Fibroblast of skin of scalp (primary cell): ENCODE measurements at regions not wholly inside any gene's neighbourhood (a gene's known extent, or its start where the extent isn't known, plus 50 kb on each side); places are given as distances from the start of the nearest gene placed in this dataset.
"Not testable (repeated sequence)": the region's sequence is repeated elsewhere in the genome, so short reads cannot be mapped to it uniquely, and the experiment has no call there.

Experiments
- DNase-seq: peaks from one replicate; pipeline ENCODE4 v3.0.0-alpha.2; 2013

DNA sequence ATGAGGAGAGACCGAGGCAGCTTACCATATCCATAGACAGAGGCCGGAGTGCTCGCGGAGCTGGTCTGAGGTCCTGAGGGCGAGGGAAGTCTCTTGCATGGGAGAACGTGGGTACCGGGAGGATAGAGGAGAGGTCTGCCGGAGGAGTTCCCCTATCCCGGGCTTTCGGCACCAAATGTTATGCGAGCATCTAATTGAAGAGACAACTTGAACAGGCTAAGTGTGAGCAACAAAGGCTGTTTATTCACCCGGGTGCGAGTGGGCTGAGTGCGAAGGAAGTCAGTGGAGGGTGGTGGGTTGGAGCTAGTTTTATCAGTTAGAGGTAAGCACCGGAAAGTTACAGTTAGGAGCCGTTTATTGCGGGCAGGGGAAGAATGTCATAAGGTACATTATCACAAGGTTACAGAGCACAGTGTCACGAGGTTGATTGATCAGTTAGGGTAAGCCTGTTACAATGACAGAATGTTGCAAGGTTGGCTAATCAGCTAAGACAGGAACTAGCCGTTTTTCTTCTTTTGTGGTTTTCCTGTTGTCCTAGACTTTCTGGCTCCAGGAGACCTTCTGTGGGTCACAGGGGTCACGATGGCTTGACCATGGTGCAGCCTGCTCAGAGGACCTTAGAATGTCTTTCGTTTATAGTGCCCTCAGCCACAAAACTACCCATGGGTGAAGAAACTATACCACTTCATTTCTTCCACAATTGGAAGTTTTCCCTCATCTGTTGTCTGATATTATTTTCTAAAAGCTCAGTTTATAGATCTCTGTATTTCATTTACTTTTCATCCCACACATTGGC lies 746.0 kb upstream of the ADGRB3 start:
- no peak for DNase-seq

DNA sequence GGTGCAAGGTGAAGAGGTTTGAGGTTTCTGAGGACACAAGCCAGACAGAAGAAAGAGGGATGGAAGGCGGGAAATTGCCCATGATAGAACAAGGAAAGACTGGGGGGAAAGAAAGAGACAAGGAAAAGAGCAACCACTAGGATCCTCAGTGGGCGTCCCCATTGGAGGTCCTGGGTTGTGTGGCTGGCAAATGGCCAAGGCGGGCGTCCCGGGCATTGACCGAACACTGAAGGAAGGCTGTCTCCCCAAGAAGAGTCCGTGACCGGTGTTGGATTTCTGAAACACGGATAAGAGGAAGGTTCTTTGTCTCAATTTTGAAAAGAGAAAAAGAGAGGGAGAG lies 746.6 kb upstream of the ADGRB3 start:
- no peak for DNase-seq

DNA sequence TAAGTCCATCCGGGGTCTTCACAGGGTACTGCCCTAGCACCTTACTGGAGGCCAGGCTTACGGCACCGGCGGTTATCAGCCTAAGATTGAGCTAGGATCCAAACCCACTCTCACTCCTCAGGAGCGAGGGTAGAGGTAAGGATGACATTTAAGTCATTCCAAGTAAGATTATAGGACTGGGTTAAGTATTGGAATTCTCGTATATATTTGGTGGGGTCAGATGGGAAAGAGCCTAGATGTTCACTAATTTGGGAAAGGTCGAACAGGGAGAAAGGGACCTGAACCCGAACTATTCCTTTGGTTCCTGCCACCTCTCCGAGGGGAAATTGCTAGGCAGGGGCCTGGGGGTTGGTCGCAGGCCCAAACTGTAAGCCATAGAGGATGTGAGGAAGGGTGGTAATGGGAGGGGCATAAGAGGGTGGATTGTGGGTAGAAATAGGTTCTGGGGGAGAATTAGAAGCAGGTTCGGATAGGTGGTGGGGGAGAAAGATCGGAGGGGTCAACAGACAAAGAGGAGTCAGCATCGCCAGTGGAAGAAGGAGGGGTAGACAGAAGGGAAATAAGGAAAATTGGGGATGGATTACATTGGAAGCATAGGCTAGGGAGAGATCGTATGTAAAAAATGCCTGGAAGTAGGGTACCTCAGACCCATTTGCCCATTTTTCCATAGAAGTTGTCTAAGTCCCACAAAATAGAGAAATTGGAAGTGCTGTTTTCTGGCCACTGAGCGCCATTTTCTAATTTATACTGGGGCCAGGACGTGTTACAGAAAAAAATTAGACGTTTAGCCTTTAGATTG lies 747.1 kb upstream of the ADGRB3 start:
- DNase-seq = no peak

DNA sequence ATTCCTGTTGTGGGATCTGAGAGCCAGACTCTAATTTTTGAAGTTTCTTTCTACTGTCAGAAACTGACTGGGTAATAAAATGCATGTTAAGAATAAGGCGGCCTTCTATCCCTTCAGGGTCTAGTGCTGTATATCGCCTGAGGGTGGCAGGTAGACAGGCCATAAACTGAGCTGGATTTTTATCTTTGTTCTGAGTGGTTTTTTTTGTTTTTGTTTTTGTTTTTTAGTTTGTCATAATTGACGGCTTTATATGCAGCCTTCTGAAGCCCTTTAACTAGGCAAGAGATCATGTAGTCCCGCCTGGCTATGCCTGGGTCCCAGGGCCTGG lies 747.7 kb upstream of the ADGRB3 start:
- no peak for DNase-seq

DNA sequence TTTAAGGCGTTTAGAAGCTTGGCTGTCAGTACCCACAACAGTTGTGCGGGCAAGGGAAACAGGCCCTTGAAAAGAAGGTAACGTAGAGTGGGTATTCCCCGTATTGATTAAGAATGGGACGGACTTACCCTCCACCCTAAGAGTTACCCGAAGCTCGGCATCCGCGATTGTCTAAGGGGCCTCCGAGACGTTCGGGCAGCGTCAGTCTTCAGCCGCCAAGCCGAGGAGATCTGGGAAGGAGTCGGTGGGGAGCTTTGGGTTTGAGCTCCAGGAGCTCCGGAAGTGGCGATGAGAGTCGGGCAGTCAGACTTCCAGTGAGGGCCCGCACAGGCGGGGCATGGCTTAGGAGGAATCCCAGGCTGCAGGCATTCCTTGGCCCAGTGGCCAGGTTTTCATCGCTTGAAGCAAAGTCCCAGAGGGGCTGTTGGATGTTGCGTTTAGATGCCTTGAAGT lies 748.2 kb upstream of the ADGRB3 start:
- DNase-seq = no peak

DNA sequence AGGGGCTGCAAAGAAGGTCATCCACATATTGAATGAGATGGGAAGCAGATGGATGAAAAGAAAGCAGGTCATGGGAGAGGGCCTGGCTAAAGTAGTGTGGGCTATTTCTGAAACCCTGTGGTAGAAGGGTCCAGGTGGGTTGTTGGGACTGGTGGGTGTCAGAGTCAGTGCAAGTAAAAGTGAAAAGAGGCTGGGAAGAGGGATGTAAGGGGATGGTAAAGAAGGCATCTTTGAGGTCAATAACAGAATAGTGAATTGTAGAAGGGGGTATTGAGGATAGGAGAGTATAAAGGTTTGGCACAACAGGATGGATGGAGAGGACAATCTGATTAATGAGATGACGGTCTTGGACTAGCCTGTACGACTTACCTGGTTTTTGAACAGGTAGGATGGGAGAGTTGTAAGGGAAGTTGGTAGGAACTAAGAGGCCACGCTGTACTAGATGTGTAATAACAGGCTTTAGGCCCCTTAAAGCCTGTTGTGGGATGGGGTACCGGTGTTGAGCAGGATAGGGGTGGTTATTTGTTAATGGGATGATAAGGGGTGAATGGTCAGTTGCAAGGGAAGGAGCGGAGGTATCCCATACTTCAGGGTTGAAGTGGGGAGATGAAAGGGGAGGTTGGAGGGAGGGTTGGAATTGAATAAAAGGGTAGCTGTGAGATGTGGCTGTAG lies 748.9 kb upstream of the ADGRB3 start:
- no peak for DNase-seq

DNA sequence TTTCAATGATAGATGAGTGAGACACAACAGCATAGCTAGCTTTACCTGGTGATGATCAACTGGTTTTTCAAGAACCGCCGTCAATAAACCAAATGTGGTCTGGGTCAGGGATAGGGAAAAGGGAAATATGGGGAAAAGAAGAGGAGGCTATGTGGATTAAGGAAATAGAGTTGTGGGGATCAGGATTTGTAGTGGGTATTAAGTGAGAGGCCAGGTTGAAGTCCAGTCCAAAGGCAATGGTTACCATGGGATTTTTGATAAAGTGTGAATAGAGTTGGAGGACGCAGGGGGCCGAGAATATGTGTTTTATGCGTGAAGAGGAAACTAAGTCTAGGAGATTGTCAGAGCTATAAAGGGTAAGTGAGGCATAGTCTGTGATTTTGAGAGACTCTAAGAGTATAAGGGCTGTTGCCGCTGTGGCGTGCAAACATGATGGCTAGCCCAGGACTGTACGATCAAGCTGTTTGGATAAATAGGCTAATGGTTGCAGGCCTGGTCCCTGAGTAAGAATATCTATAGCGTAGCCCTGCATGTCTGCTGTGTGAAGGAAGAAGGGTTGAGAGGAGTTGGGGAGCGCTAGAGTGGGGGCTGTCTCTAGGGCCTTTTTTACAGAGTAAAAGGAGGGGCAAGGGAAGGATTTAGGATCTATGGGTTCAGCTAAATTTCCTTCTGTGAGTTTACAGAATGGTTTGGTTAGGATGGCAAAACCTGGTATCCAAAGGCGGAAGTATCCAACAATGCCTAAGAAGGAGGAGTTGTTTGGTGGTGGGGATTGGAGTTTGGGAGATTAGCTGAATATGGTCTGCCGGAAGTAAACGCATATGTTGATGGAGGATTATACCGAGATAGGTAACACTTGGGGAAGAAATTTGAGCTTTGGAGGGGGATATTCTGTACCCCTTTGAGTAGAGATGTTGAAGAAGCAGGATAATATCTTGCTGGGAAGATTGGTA lies 749.7 kb upstream of the ADGRB3 start:
- DNase-seq = no peak

DNA sequence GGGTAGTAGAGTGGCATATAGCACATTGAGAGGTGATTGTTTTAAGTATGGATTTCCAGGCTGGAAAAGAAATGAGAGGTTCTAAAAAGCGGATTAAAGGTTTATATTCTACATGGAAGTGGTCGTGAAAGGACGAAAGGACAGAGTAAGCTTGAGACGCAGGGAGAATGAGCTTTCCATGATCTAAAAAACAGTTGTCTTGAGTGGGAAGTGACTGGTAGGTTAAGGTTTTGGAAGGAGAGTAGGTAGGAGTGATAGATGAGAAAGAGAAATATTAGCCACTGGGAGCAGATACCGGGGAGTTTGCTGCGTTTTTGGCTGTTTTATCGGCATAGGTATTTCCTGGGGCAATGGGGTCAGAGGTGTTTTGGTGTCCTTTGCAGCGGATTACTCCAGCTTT lies 750.6 kb upstream of the ADGRB3 start:
- DNase-seq = no peak

DNA sequence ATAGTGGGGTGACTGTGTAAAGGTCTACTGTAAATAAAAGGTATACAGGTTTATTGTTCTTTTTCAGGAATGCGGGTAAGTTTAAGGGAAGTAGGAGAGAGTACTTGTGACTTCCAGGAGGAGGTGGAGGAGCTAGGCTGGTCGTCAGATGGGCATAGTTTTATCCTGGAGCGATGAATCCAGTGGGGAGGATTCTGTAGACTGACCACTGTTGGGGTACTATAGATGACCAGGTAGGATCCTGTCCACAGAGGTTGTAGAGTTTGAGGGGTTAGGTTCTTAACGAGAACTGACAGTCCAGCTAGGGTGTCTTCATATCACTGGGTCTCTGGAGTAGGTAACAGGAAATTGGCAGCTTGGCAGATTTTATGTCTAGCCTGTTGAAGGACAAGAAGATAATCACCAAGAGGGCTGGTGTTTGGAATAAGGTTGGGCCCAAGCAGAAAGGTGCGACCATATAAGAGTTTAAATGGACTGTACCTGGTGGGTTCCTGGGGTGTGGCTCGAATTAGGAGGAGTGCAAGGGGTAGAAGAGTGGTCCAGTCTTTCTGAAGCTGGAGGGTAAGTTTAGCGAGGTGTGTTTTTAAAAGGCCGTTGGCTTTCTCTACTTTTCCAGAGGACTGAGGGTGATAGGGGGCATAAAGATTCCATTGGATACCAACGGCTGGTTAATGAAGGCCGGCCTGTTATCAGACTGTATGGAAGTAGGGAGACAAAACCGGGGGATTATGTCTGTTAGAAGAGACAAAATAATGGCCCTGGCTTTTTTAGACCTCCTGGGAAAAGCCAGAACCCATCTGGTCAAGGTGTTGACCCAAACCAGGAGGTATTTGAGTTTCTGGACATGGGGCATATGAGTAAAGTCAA lies 751.3 kb upstream of the ADGRB3 start:
- DNase-seq = no peak

DNA sequence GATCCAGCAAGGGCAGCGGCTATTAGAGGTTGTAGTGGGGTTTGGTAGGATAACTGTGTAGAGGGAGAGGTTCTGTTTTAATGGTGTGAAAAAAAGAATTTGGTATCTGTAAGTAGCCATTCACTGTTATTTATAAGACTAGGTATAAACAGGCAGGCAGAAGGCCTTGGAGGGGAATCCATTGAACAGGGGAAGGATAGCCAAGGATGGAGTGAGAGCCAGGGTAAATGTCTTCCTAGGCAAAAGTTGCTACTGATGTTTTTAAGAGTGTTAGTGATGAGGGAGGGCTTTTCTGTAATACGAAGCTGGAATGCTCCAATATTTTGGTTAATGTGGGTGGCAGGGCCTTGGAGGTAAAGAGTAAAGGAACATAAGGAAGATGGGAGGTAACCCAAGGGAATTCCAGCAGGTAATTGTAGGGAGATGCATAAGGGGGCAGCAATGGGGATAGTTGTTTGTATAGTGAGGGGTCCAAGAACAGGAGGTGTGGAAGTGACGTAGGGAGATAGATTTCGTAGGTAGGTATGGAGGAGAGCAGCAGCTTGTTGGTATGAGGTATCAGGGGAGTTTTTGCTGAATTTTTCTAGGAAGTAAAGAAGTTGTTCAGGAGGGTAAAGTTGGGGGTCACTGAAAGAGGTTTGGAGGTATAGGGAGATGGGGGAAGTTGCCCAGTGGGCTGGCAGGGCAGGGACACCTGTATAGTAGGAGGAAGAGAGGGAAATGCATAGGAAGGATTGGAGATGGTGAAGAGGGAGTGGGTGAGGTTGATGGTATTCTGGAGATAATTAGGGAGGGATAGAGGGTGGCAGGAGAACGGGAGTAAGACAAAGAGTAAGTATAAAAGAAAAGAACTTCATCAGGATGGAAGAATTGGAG lies 752.4 kb upstream of the ADGRB3 start:
- no peak for DNase-seq

DNA sequence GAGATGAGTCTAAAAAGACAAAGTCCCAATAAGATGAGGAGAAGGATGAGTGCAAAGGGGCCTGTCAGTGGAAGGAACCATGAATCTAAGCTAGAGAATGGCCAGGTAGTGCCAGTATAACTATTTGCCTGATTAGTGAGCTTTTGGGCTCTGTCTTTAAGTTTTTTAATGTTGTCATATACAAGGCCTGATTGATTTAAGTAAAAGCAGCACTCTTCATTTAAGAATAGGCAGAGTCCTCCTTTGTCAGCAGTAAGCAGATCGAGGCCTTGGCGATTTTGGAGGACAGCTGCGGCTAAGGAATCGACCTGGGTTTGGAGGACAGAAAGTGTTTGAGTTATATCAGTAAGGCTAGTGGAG lies 753.4 kb upstream of the ADGRB3 start:
- no peak for DNase-seq

DNA sequence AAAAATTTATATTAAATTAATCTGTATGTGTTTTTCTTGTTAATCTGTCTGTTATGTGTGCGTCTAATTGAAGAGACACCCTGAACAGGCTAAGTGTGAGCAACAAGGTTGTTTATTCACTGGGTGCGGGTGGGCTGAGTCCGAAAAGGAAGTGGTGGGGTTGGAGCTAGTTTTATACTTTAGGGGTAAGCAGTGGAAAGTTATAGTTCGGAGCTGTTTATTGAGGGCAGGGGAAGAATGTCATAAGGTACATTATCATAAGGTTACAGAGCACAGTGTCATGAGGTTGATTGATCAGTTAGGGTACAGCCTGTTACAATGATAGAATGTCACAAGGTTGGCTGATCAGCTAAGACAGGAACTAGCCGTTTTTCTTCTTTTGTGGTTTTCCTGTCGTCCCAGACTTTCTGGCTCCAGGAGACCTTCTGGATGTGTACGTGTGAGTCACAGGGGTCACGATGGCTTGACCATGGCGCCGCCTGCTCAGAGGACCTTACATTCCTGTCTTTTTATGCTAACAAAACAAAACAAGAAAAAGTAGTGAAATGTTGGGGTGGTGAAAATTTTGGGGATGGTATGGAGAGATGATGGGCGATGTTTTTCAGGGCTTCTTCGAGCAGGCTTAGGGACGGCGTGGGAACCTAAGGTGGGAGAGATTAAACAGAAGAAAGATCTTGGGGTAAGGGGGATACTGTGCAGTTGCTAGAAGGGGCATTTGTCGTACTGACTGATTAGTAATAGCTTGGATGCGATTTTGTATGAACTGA lies 754.0 kb upstream of the ADGRB3 start:
- no peak for DNase-seq

DNA sequence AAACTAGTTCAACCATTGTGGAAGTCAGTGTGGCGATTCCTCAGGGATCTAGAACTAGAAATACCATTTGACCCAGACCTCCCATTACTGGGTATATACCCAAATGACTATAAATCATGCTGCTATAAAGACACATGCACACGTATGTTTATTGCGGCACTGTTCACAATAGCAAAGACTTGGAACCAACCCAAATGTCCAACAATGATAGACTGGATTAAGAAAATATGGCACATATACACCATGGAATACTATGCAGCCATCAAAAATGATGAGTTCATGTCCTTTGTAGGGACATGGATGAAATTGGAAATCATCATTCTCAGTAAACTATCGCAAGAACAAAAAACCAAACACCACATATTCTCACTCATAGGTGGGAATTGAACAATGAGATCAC lies 754.7 kb upstream of the ADGRB3 start:
- not testable (repeated sequence) for DNase-seq

DNA sequence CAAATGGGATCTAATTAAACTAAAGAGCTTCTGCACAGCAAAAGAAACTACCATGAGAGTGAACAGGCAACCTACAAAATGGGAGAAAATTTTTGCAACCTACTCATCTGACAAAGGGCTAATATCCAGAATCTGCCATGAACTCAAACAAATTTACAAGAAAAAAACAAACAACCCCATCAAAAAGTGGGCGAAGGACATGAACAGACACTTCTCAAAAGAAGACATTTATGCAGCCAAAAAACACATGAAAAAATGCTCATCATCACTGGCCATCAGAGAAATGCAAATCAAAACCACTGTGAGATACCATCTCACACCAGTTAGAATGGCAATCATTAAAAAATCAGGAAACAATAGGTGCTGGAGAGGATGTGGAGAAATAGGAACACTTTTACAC lies 755.2 kb upstream of the ADGRB3 start:
- not testable (repeated sequence) for DNase-seq

DNA sequence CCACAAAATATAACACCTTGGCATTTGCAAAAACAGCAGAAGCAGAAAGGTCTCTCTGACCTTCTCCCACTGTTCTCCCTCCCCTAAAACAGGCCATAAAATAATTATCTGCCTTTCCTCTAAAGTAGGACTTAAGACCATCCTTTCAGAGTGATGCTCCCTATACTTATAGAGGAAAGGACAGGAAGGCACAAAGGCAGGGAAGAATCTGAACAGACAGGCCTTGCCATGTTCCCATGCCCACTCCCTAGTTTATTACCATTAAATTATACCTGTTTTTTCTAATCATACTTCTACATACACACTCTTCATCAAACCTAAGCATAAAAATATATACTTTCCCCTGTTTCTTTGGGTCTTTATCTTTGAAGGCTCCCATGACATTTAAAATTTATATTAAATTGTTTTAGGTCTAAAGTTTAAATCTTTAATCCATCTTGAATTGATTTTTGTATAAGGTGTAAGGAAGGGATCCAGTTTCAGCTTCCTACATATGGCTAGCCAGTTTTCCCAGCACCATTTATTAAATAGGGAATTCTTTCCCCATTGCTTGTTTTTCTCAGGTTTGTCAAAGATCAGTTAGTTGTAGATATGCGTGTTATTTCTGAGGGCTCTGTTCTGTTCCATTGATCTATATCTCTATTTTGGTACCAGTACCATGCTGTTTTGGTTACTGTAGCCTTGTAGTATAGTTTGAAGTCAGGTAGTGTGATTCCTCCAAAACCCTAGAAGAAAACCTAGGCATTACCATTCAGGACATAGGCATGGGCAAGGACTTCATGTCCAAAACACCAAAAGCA lies 755.8 kb upstream of the ADGRB3 start:
- DNase-seq = not testable (repeated sequence)

DNA sequence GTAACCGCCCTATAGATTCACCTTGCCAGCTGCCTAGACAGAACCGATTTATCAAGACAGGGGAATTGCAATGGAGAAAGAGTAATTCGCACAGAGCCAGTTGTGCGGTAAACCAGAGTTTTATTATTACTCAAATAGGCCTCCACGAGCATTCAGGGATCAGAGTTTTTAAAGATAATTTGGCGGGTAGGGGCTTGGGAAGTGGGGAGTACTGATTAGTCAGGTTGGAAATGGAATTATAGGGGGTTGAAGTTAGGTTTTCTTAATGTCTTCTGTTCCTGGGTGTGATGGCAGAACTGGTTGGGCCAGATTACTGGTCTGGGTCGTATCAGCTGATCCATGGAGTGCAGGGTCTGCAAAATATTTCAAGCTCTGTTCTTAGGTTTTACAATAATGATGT lies 756.9 kb upstream of the ADGRB3 start:
- not testable (repeated sequence) for DNase-seq

DNA sequence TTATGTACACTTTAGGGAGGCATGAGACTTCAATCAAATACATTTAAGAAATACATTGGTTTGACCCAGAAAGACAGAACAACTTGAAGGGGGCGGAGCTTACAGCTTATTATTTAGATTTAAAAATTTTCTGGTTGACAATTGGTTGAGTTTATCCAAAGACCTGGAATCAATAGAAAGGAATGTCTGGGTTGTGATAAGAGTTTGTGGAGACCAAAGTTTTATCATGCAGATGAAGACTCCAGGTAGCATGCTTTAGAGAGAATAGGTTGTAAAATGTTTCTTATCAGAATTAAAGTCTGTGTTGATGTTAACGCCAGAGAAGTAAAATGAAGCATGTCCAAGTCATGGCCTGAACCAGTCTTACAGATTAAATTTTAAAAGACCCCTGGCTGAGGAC lies 757.8 kb upstream of the ADGRB3 start:
- no peak for DNase-seq

DNA sequence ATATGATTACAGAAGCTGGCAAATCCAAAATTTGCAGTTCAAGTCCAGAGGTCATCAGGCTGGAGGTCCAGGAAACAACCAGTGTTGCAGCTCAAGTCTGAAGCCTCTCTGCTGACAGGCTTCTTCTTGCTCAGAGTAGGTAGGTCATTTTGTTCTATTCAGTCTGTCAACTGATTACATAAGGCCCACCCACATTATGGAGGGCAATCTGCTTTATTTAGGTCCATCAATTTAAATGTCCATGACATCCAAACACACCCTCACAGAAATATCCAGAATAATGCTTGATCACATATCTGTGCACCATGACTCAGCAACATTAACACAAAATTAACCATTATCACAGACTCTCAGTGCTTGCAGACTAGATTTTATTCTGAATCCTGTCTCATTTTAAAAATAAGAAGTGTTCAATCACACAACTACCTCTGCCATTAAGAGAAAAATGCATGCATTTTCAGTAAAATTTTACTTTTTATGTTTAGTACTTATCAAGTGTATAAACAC lies 759.2 kb upstream of the ADGRB3 start:
- DNase-seq = no peak

DNA sequence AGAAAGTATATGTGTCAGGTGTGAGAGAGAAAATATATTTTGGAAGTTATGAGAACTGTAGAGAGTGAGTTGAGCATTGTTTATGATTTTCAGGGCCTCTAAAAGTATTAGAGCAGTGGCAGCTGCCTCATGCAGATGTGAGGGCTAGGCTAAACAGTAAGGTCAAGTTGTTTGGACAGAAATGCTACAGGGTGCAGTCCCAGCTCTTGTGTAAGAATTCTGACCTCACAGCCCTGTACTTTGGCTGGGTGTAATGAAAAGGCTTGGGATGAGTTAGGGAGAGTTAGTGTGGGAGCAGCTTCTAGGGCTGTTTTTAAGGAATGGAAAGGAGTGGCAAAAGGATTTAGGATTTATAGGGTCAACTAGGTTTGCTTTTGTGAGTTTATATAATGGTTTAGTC lies 764.8 kb upstream of the ADGRB3 start:
- no peak for DNase-seq
